PC-9 (cell line): ENCODE measurements at regions not wholly inside any gene's neighbourhood (a gene's known extent, or its start where the extent isn't known, plus 50 kb on each side); places are given as distances from the start of the nearest gene placed in this dataset.

Experiments used
- BruUV-seq: library from RNA; stranded (reverse); fragments of 400-500 nt; replicated peaks from 2 replicates; lab custom pipeline; 2021; lab: Mats Ljungman, UMichigan
- CTCF ChIA-PET: fragments of 300-600 bp; sonication (Branson Sonifier 250); formaldehyde crosslinking; loops from one replicate; lab custom pipeline; 2022; ENCODE audit warnings: antibody characterized with exemption; lab: Charles Lee
- POLR2A ChIA-PET: fragments of 300-600 bp; sonication (Branson Sonifier 250); formaldehyde crosslinking; loops from one replicate; lab custom pipeline; 2022; ENCODE audit warnings: antibody characterized with exemption; ENCODE audit not compliant: unreplicated experiment; lab: Charles Lee
- DNase-seq, 2 experiments: peaks; one replicate each; pipeline versions ENCODE4 v3.0.0 to v3.0.0-alpha.2; 2015 to 2022; ENCODE audit warnings: mixed read lengths in 1 of 2
- H2AFZ ChIP-seq: fragments of 200-600 bp; sonication (generic); 2 replicates; pipeline ENCODE4 v1.8.1; 2017; ENCODE audit warnings: antibody characterized with exemption
- H3F3A ChIP-seq: fragments of 200-600 bp; sonication (generic); 2 replicates; pipeline ENCODE4 v1.8.1; 2017; ENCODE audit warnings: antibody characterized with exemption, mild to moderate bottlenecking, low read depth; ENCODE audit not compliant: insufficient read depth
- H3K27ac ChIP-seq: fragments of 200-600 bp; sonication (generic); 2 replicates; pipeline ENCODE4 v1.6.1; 2016; ENCODE audit warnings: mixed run types
- H3K27me3 ChIP-seq: fragments of 200-600 bp; sonication (generic); 2 replicates; pipeline ENCODE4 v1.6.1; 2016; ENCODE audit warnings: low read depth, mixed run types; ENCODE audit not compliant: insufficient read depth
- H3K36me3 ChIP-seq: fragments of 200-600 bp; sonication (generic); 2 replicates; pipeline ENCODE4 v1.6.1; 2016; ENCODE audit warnings: low read depth, mixed run types
- H3K4me1 ChIP-seq: fragments of 200-600 bp; sonication (generic); replicated peaks from 2 replicates; pipeline ENCODE4 v1.6.1; 2016; ENCODE audit warnings: mixed run types; ENCODE audit not compliant: insufficient read depth
- H3K4me2 ChIP-seq: fragments of 200-600 bp; sonication (generic); 2 replicates; pipeline ENCODE4 v1.6.1; 2017; ENCODE audit warnings: mixed run types
- H3K4me3 ChIP-seq: fragments of 200-600 bp; sonication (generic); 2 replicates; pipeline ENCODE4 v1.6.1; 2016; ENCODE audit warnings: mixed run types
- H3K79me2 ChIP-seq: fragments of 200-600 bp; sonication (generic); 2 replicates; pipeline ENCODE4 v1.6.1; 2017; ENCODE audit warnings: low read depth, mixed run types
- H3K9me2 ChIP-seq: fragments of 200-600 bp; sonication (generic); 2 replicates; pipeline ENCODE4 v1.8.1; 2017; ENCODE audit warnings: mild to moderate bottlenecking; ENCODE audit not compliant: insufficient read depth
- H3K9me3 ChIP-seq: fragments of 200-600 bp; sonication (generic); 2 replicates; pipeline ENCODE4 v1.8.1; 2016; ENCODE audit warnings: low read depth; ENCODE audit not compliant: insufficient read depth
- H4K20me1 ChIP-seq: fragments of 200-600 bp; sonication (generic); 2 replicates; pipeline ENCODE4 v1.8.1; 2017; ENCODE audit not compliant: insufficient read depth
- CTCF ChIP-seq: fragments of 200-600 bp; sonication (generic); conservative IDR thresholded peaks from 2 replicates; pipeline ENCODE4 v1.6.1; 2017; ENCODE audit warnings: mixed run types, antibody characterized with exemption, mild to moderate bottlenecking, moderate library complexity
- EZH2 ChIP-seq: fragments of 200-600 bp; sonication (generic); IDR thresholded peaks from 2 replicates; pipeline ENCODE4 v1.8.0; 2017; ENCODE audit warnings: antibody characterized with exemption, low read depth
- intact Hi-C: fragments of 100-400 bp; cut with micrococcal nuclease; formaldehyde crosslinking; loops from one replicate; pipeline ENCODE4 v1.10.0; 2022; ENCODE audit not compliant: unreplicated experiment

- H3K79me2 ChIP-seq, result no peaks in the 10 kb centered on the region
- H3K4me2 ChIP-seq, result no peak overlapping the region
- intact Hi-C loops, result no loop called here
- no TSS peak for BruUV-seq
- no peak overlapping the region for H3K4me3 ChIP-seq
- no peaks in the 10 kb centered on the region for H3K36me3 ChIP-seq
- ChIA-PET POLR2A (no interaction called here), CTCF (no interaction called here)
- H3K4me1 ChIP-seq, result no peaks in the 10 kb centered on the region
- no peak overlapping the region for H3K27ac ChIP-seq
- TF ChIP-seq EZH2 (no peak), CTCF (no peak)
- DNase-seq, result no peak
- H3K9me2 ChIP-seq, result no peaks in the 10 kb centered on the region
- H2AFZ ChIP-seq, result no peak overlapping the region
- H4K20me1 ChIP-seq, result no peaks in the 10 kb centered on the region
- no peaks in the 10 kb centered on the region for H3F3A ChIP-seq
- no peaks in the 10 kb centered on the region for H3K27me3 ChIP-seq
- no peaks in the 10 kb centered on the region for H3K9me3 ChIP-seq
These were observed 208.7 kb upstream of the PRKCQ start for GRCh38 chr10:6788731-6789130.

DNA sequence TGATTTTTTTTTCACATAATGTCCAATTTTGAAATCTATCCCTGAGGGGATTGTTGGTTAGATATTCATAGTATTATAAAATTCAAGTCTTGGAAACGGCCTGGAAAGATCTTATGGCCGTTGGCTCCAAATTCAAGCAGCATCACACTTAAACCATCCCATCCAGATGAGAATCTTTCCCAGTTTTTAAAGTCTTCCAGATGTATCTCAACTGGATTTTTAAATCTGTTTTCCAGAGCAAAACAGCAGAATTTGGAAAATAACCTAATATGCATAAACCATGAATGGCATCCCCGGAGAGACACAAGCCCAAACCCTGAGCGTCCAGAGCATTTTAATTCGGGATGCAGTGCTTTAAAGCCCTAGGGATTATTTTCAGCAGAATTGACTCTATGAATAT lies 208.2 kb upstream of the PRKCQ start:
- Histone ChIP-seq H3K79me2 (no peaks in the 10 kb centered on the region), H3K27ac (no peak overlapping the region), H3K9me2 (no peaks in the 10 kb centered on the region), H4K20me1 (no peaks in the 10 kb centered on the region), H3K4me2 (no peak overlapping the region), H3K4me1 (no peaks in the 10 kb centered on the region), H3K4me3 (no peak overlapping the region), H3F3A (no peaks in the 10 kb centered on the region), H3K9me3 (no peaks in the 10 kb centered on the region), H3K27me3 (no peaks in the 10 kb centered on the region), H2AFZ (no peak overlapping the region), H3K36me3 (no peaks in the 10 kb centered on the region)
- ChIA-PET POLR2A (no interaction called here), CTCF (interaction anchor here (0.6 kb wide), 1 partner anchor 86 kb away, joined by 7 read pairs; no protein-coding TSS in a partner anchor)
- no peak for DNase-seq
- no TSS peak for BruUV-seq
- TF ChIP-seq CTCF, result no peak
- no peak for TF ChIP-seq EZH2
- intact Hi-C loops, result no loop called here

DNA sequence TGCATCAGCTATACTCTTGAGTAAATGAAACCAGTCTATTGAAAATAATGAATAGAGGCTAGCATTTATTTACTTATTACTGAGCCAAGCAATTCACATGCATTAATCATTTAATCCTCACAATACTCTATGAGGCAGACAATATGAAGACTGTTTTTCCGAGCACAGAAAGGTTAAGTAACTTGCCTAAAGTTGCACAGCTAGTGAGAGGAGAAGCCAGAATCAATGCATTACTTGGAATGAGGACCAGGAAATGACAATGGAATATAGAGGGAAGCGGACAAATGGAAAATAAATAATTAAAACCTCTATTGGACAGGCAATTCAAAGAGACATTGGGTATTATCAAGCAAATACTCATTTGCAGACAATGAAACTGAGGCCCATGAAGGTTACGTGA lies 207.6 kb upstream of the PRKCQ start:
- BruUV-seq, result no TSS peak
- Histone ChIP-seq H3K4me3 (no peak overlapping the region), H3F3A (no peaks in the 10 kb centered on the region), H3K27me3 (no peaks in the 10 kb centered on the region), H3K4me2 (no peak overlapping the region), H3K36me3 (no peaks in the 10 kb centered on the region), H3K27ac (no peak overlapping the region), H4K20me1 (no peaks in the 10 kb centered on the region), H3K79me2 (no peaks in the 10 kb centered on the region), H2AFZ (no peak overlapping the region), H3K4me1 (no peaks in the 10 kb centered on the region), H3K9me2 (no peaks in the 10 kb centered on the region), H3K9me3 (no peaks in the 10 kb centered on the region)
- CTCF ChIA-PET, result interaction anchor here (0.6 kb wide), 1 partner anchor 85 kb away, joined by 7 read pairs; no protein-coding TSS in a partner anchor
- DNase-seq, result no peak
- POLR2A ChIA-PET, result no interaction called here
- intact Hi-C loops, result no loop called here
- no peak for TF ChIP-seq EZH2
- no peak for TF ChIP-seq CTCF
